Stimulated activated CD4-positive, alpha-beta T cell treated with anti-CD3 and anti-CD28 coated beads, Interleukin-1b, Interleukin-23, amount 100 ng/mL, for 1 hour (primary cell): ENCODE measurements at regions not wholly inside any gene's neighbourhood (a gene's known extent, or its start where the extent isn't known, plus 50 kb on each side); places are given as distances from the start of the nearest gene placed in this dataset.

Experiments used
- DNase-seq, 2 donors: peaks; one replicate each; pipeline ENCODE4 v3.0.0-alpha.2; 2020; ENCODE audit warnings: low read depth in 2 of 2

DNA sequence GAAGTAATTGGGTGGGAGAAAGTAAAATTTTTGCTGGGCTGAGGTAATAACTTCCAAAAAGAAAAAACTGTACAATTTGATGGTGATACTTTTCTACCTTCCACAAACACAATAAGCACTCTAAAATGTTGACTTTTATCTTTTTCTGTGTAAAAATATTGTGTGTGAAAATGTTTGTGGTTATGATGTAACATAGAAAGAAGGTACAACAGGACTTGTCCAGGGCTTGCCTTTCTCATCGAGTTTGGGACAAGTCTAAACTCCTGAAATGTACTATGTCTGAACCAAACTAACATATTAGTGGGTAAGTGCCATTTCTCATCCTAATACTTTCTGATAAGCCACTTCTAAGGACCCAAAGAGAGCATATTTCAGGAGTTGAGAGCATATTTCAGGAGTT lies 174.2 kb upstream of the PDGFD start:
- DNase-seq, result no peak

DNA sequence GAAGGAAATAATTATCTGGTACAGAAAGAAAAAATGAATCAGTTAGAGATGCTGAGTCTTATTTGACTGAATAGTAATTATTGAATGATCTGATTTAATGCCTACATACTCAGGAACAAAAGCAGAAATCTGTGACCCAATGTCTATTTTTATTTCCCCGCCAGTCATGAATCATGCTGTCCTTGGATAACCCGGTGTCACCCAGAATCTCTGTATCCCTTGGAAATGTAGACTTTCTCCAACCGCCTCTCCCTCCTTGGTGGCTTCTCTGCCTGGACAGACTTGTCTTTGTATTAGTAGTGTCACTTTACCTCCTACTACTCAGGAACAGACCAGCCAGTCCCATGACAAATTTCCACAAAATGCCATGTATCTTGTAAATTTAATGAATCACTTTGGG lies 173.3 kb upstream of the PDGFD start:
- no peak for DNase-seq

DNA sequence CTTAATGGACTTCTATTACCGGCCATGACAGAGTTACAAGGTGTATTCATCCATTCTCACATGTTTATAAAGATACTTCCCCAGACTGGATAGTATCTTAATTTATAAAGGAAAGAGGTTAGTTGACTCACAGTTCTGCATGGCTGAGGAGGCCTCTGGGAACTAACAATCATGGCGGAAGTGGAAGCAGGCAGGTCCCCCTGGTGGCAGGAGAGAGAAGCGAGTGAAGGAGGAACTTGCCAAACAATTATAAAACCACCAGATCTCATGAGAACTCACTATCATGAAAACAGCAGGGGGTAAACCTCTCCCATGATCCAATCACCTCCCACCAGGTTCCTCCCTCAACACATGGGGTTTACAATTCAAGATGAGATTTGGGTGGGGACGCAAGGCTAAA lies 170.0 kb upstream of the PDGFD start:
- DNase-seq, result no peak

DNA sequence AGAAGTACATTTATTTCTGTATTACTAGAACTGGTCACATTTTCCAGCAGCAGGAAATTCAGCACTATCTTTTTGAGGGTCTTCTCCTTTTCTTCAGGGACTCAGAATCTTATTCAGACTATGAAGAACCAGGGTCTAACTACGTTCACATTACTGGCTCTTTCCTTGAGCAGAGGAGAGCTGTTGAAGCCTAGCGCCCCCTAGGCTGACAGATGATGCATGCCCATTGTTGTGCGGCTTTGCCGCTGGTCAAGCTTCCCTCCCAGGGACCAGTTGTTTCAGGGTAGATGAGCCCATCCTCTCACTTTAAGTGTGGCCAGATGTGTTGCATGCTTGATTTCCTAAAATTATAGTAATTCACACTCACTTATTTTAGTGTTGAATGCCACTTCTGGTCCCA lies 168.2 kb upstream of the PDGFD start:
- DNase-seq, result no peak

DNA sequence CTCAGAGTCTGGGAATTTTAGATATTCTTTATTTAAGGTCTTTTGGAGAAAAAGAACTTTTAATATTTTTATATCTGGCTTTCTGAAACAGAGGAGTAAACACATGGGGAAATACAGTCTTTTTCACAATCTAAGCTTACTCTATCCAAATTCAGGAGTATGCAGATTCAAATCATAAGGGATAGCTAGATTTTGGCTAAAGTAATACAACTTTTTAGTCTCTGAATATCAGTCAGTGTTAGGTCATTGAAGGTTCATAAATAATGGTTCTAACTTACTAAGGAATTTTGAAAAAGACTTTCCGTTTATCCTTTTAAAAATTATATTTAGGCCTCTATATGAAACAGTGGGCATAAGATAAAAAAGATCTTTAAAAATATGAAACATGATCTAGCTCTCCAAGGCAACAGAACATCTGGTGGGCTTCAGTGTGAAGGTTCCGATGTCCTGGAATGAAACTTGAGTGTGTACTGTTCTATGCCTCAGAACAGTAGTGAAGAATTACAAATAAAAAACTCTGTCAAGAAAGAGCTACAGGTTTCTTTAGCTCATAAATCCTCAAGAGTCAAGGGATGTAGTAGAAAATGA lies 165.2 kb upstream of the PDGFD start:
- no peak for DNase-seq

DNA sequence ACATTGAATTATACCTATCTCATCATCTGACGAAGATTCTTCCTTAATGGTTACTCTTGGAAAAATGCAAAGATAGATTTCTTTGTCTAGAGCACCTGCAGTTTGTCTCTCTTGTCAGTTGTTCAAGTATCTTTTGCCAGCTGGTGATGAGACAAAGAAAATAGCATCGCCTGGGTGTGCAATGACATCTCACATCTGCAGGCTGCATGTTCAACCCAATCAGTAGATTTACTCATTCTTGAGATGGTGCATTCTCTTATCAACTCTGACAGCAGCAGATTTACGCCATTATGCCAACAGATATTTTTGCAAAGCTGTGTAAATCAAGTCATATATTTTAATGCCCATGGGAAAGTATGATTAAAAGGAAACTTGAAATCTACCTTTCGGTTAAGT lies 164.6 kb upstream of the PDGFD start:
- DNase-seq, result no peak

DNA sequence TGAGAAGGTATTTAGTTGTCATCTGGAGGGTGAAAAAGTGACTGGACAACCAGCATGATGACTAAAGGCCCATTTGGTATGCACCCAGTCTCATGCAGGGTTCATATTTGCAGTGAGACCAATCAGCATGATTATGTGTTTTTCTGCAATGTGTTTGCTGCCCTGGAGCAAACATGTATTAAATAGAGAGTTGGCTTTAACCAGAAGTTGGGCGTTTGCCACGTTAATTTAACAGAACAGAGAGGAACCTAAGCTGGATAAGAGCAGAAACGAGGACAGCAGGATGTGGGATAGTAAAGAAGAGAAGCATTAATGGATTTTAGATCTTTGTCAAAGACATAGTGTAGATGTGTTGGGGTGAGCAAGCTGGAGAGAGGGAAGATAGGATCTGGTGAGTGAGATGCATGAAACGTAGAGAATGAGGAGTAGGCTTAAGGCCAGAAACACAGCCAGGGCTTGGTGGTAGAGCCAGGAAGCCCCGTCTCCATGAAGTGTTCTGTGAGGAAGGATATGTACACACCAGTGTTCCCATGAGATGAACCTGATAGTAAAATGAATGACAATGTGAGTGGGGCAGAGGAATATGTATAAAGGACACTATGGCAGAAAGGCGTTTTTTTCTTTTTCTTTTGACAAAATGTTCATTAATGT lies 164.0 kb upstream of the PDGFD start:
- no peak for DNase-seq

DNA sequence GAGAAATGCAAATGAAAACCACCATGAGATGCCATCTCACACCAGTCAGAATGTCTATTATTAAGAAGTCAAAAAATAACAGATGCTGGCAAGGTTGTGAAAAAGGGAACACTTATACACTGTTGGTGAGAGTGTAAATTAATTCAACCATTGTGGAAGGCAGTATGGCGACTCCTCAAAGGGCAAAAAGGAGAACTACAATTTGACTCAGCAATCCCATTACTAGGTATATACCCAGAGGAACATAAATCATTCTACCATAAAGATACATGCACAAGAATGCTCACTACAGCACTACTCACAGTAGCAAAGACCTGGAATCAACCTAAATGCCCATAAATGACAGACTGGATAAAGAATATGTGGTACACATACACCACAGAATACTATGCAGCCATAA lies 161.1 kb upstream of the PDGFD start:
- no peak for DNase-seq

DNA sequence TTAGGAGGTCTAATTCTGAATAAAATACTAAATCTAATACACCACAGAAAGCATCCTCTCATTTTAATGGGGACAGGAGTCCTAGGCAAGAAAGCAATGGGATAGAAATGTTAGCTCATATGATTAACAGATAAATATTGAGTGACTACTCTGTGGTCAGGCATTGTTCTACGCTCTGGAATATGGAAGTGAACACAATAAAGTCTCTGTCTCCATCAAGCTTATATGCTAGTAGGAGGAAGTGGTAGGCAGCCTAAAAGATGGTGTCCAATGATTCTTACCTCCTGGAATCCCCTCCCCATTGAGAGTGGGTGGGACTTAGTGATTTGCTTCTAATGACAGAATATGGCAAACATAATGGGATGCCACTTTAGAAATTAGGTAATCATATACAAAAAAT lies 160.3 kb upstream of the PDGFD start:
- DNase-seq, result no peak

DNA sequence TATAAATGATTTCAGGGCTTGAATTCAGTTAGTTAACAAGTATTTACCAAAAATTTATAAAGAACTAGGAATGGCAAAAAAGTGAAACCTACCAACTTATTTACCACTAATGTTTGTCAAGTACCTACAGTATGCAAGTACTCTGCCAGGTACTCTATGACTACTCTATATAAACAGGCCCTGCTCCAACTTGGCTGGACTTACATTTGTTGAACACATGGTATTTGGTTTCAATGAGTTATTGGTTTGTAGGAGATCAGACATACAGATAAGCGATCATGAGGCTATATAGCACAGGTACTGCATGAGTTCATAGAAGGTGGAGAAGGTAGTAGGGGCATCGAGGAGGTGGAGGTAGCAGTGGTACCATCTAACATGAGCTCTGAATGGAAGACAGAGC lies 159.9 kb upstream of the PDGFD start:
- no peak for DNase-seq

DNA sequence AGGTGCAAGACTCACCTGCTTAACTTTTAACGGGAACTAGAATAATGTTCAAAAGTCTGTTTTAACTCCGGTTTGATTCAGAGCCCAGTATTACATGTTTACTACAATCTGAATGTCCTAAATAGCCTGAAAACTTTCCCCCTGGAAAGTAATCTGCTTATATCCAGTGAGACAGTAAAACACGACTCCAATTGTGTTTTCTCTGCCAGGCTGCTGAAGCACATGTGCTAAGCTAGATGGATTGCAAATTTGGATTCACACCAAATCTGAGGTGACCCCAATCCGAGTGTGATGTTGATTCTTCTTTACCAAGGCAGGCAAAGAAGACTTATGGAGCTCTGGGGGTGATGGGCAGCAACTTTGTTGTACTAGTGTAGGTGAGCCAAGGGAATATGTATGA lies 158.7 kb upstream of the PDGFD start:
- no peak for DNase-seq

DNA sequence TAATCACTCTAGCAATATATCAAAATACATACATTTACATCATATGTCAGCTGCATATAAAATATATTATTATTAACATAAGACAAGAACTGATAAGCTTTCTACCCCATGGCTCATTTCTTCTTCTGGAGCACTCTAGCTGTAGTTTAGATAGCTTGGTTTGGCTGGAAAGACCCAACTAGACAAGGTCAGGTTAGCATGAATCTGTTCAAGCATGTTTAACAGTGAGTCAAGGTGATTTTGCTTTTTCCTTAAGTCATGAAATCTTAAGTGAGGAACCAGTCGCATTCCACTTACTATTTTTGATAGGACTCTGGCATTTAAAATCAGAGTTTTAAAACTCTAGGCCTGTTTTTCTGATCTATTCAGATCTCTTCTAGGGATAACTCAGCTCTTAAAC lies 157.0 kb upstream of the PDGFD start:
- DNase-seq, result no peak

DNA sequence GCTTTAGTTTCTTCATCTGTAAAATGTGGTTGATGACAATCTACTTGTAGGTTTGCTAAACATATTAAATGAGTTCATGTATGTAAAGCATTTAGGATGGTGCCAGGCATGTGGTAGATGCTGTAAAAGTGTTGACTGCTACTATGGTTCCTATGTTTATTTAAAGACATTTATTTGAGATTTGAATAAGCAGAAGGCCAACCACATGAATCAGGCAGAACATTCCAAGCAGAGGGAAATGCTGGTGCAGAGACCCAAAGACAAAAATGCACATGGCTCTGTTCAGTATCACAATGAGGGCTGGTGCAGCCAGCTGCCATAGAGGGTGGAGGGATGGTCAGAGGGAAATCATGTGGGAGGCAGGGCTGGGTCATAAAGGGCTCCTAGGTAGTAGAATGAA lies 156.2 kb upstream of the PDGFD start:
- no peak for DNase-seq

DNA sequence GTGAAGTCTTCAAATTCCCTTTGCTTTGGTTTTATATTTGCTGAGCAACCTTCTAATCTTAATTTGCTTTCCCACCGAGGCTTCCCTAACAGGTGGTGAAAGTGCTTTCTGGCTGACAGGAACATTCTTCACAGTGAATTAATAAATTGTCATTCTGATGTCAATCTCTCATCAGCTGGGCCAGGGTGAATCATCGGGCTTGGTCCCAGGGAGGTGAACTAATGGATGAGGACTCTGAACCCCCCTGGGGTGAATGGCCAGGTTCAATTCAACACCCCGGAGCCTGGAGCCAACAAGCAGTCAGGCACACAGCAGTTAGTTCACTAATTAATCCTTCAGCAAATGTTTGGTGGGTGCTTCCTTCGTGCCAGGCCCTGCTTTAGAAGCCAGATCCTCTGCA lies 155.4 kb upstream of the PDGFD start:
- DNase-seq, result no peak

DNA sequence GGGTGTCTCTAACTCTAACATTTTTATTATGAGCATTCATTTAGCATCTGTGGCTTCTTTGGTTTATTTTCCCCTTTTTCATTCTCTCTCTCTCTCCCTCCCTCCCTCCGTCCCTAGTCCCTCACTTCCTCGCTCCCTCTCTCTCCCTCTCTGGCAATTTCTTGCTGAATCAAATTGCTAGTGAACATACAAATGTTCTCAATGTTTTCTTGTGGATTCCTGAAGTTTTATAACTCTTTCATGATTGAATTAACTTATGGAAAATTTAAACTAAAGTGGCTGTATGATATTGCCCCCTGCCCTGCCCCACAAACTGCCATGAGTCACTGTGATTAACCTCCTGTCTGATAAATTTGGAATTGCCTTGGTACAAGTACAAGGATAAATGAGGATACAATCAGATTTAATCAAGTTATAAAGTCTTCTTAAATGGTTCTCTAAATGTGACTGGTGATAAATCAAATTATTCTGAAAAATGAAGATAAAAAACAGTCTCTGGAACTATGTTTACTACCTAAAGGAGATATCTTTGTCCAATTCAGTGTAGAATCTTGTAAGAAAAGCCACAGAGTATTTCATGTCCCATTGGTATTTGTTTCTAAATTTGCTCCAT lies 143.0 kb upstream of the PDGFD start:
- DNase-seq, result no peak

DNA sequence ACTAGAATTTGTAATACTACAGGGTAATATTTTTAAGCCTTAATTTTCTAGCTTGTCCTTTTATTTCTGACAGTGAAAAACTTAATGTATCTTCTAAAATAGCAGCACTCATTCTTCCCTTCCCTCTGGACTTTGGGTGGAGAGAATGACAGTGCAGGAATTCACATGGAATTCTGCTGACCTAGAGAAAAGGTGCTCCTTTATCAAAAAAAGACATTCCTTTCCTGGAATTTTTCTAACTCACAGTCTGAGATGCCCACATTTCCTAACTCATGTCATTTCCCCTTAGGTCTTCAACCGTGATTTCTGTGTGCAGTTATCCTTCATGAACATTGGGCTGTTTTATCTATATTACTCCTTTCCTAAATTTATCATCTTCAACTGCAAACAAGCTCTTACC lies 137.8 kb upstream of the PDGFD start:
- DNase-seq, result no peak

DNA sequence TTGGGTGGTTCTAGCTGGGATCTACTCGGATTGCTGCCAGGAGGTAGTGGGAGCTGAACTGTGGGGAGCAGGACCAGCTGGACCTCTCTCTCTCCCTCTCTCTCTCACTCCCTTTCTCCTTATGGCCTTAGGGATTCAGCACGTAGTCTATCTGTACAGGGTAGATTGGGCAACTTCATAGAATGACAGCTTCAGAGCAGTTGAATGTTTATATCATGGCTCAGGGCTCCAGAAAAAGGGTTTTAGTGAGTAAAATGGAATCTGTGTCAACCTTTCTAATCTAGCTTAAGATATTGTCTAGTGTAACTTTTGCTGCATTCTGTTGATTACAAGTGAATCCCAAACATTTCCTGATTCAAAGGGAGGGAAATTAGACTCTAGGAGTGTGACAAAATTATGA lies 127.7 kb upstream of the PDGFD start:
- no peak for DNase-seq

DNA sequence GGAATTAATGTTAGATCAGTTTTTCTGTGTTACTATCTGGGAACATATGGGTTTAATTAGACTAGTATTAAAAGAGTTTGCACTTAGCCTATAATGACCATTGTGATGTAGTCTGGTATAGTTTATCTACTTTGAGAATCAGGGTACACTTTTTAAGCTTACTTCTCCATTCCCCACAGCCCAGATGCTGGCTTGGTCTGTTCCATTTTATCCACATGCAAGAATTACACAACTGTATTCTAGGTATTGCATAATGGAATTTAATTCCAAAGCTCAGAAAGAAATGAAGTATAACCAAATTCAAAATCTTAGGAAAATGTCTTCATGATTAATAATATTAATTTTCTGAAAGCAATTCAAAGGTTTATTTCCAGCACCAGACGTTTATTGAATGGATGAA lies 122.2 kb upstream of the PDGFD start:
- DNase-seq, result no peak

DNA sequence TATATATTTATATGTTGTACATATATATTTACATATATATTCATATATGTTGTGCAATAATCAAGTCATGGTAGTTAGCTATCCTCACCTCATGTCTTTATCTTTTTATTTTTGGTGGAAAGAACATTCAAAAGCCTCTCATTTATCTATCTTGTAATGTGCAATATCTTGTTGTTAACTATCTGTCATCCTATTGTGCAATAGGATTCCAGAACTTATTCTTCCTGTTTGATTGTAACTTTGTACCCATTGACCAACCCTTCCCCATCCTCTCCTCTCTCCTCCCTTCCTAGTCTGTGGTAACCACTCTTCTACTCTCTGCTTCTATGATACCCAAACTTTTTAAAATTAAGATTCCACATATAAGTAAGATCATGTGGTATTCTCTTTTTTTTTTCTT lies 115.6 kb upstream of the PDGFD start:
- DNase-seq, result no peak

DNA sequence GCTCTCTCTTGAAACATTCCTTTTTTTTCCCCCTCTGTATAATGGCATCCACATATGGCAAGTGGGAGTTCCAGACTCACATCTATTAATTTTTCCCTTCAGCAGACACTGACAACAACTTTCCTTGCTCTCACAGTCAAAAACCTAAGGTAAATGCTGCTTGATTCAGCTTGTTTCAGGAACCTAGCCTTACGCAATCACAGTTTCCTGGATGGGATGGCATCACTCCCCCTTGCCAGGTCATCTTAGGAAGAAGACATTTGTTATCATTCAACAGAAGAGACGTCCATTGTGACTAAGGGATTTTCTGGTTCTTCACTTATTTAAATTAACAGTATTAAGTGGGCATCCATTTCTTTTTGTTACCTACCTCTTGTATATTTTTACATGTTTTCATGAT lies 112.0 kb upstream of the PDGFD start:
- no peak for DNase-seq

DNA sequence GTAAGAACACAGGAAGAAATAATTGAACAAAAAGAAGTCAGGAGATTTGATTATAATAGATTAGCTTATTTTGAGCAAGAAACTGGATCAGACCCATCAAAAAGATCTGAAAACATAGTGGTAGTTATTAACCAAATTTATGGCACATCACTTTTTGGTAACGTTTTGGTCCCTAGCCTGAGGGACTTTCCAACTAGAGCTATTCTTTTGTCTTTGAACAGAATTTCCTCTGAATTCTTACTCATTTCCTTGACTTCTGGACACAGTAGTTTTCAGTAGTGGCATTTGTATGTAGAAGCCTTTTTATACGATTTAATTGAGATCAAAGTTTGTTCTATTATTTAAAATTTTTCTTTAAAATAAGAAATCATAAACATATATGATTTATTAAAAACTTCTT lies 96.5 kb upstream of the PDGFD start:
- DNase-seq, result no peak

DNA sequence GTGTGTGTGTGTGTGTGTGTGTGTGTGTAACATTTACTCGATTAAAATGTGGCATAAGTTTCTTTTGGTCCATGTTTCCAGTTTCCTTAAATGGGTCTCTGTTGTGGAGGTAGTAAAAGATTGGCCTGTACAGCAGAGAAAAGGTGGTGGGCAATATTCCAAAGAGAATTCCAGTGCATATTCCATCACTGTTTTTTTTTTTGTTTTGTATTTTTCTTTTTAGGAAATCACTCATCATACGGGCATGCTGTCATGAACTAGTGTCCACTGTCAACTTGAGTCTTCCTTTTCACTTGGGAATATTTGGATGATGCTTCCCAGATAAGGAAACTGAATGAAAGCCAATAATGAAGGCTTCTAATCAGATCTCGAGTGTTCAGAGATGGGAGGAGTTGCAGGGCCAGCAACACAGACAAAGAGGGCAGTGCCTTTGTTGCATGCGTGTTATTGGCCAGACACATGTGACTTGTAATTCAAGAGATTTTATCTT lies 95.2 kb upstream of the PDGFD start:
- DNase-seq, result no peak

DNA sequence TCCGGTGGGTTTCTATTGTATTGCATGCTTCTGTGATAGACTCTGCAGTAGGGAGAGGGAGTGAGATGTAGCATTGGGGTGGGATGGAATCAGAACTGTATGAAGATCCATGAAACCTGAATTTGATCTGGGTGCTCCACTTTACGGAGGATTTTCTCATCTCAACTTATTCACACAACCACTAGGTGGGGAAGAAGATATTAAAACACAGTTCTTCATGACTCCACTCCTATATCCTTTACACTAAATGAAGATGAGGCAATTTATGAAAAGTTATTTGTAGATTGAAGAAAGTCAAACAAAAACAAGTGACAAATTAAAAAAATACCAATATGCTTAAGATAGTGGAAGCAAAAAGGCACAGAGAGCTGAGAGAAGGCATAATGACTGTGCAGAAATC lies 92.6 kb upstream of the PDGFD start:
- no peak for DNase-seq

DNA sequence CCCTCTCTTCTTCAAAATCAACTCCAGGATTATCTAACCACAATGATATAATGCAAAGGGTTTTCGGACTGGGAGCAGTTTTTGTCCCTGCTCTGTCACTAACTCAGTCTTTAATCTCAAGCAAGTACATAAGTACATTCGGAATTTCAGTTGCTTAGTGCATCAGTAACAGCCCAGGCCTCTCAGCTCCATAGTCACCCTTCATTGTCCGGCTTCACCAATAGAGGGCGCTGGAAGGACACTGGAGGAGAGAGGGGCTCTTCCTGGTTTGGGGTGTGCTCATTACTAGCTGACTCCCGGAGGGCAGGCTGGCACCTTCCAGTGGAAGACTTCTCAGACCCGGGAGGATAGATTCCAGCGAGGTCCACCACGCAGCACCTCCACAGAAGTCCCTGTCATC lies 90.4 kb upstream of the PDGFD start:
- DNase-seq, result no peak
